ENCODE measurements at regions not wholly inside any gene's neighbourhood (a gene's known extent, or its start where the extent isn't known, plus 50 kb on each side); places are given as distances from the start of the nearest gene placed in this dataset.

- Histone ChIP-seq H3K4me3 (no peak overlapping the region), H3K4me1 (ENCODE audit: insufficient read depth) (peaks cover 17% of the 10 kb centered on the region; the same call in 1 of the 2 replicates), H3K9me2 (ENCODE audit: insufficient read depth) (peaks cover 6% of the 10 kb centered on the region; the same call in 1 of the 2 replicates), H3K79me2 (replicated peaks; ENCODE audit: insufficient read depth) (no peaks in the 10 kb centered on the region), H3K36me3 (ENCODE audit: insufficient read depth) (no peaks in the 10 kb centered on the region), H4K20me1 (replicated peaks; ENCODE audit: insufficient read depth) (no peaks in the 10 kb centered on the region), H3K27me3 (ENCODE audit: insufficient read depth) (no peaks in the 10 kb centered on the region), H2AFZ (no peak overlapping the region), H3K4me2 (no peak overlapping the region), H3K27ac (ENCODE audit: low read depth) (no peak overlapping the region), H3F3A (replicated peaks; ENCODE audit: low read depth) (no peaks in the 10 kb centered on the region)
- Mint-ChIP-seq H3K4me3 (no peak overlapping the region), H3K9me3 (no peaks in the 10 kb centered on the region), H3K36me3 (ENCODE audit: low read depth) (no peaks in the 10 kb centered on the region), H3K27me3 (ENCODE audit: insufficient read depth, low read depth, poor library complexity) (no peaks in the 10 kb centered on the region), H3K4me1 (peaks cover 9% of the 10 kb centered on the region), H3K27ac (no peak overlapping the region)
- DNase-seq (ENCODE audit: low spot score), result peak; percentile 51
- peak; percentile 74 for ATAC-seq
- no peak for TF ChIP-seq JUNB (IDR thresholded peaks at IDR 0.05; ENCODE audit: unreplicated experiment)
- TF ChIP-seq, protein P1, sequence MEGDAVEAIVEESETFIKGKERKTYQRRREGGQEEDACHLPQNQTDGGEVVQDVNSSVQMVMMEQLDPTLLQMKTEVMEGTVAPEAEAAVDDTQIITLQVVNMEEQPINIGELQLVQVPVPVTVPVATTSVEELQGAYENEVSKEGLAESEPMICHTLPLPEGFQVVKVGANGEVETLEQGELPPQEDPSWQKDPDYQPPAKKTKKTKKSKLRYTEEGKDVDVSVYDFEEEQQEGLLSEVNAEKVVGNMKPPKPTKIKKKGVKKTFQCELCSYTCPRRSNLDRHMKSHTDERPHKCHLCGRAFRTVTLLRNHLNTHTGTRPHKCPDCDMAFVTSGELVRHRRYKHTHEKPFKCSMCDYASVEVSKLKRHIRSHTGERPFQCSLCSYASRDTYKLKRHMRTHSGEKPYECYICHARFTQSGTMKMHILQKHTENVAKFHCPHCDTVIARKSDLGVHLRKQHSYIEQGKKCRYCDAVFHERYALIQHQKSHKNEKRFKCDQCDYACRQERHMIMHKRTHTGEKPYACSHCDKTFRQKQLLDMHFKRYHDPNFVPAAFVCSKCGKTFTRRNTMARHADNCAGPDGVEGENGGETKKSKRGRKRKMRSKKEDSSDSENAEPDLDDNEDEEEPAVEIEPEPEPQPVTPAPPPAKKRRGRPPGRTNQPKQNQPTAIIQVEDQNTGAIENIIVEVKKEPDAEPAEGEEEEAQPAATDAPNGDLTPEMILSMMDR (conservative IDR thresholded peaks at IDR 0.05; ENCODE audit: low read depth in 2 of 2), result peak; percentile 20 to 37
Measured at GRCh38 chr2:52264488-52264887, 1232.6 kb upstream of the NRXN1 start.

GRCh38 chr2:52260904-52261303, 1229.0 kb upstream of the NRXN1 start:
- Mint-ChIP-seq H3K4me1 (peaks cover 12% of the 10 kb centered on the region), H3K27ac (peak overlapping the region; percentile 59; the same call in 1 of the 2 replicates), H3K4me3 (no peak overlapping the region), H3K36me3 (ENCODE audit: low read depth) (peaks cover 7% of the 10 kb centered on the region), H3K9me3 (peaks cover 7% of the 10 kb centered on the region), H3K27me3 (ENCODE audit: insufficient read depth, low read depth, poor library complexity) (no peaks in the 10 kb centered on the region)
- Histone ChIP-seq H3K9me2 (ENCODE audit: insufficient read depth) (no peaks in the 10 kb centered on the region), H3K79me2 (replicated peaks; ENCODE audit: insufficient read depth) (no peaks in the 10 kb centered on the region), H3F3A (replicated peaks; ENCODE audit: low read depth) (no peaks in the 10 kb centered on the region), H3K4me1 (ENCODE audit: insufficient read depth) (peaks cover 24% of the 10 kb centered on the region; the same call in 1 of the 2 replicates), H3K27me3 (ENCODE audit: insufficient read depth) (no peaks in the 10 kb centered on the region), H3K36me3 (ENCODE audit: insufficient read depth) (no peaks in the 10 kb centered on the region), H3K27ac (ENCODE audit: low read depth) (peak overlapping the region; percentile 53), H2AFZ (peak overlapping the region; percentile 45; the same call in 1 of the 2 replicates), H3K4me3 (peak overlapping the region; percentile 27), H4K20me1 (replicated peaks; ENCODE audit: insufficient read depth) (no peaks in the 10 kb centered on the region), H3K4me2 (peak overlapping the region; percentile 52)
- ATAC-seq, result no peak
- no peak for DNase-seq (ENCODE audit: low spot score)
- TF ChIP-seq JUNB (IDR thresholded peaks at IDR 0.05; ENCODE audit: unreplicated experiment) (no peak), STAT1 (IDR thresholded peaks at IDR 0.05; ENCODE audit: unreplicated experiment) (no peak), EZH2phosphoT487 (IDR thresholded peaks at IDR 0.05; ENCODE audit: unreplicated experiment) (no peak), ZNF114 (CRISPR knock-in tag; IDR thresholded peaks at IDR 0.05) (no peak), NANOG (IDR thresholded peaks at IDR 0.05; ENCODE audit: borderline replicate concordance) (no peak), REST (IDR thresholded peaks at IDR 0.05; ENCODE audit: unreplicated experiment) (no peak)
- TF ChIP-seq, protein P1 (conservative IDR thresholded peaks at IDR 0.05; ENCODE audit: low read depth in 2 of 2), result no peak
- TF ChIP-seq, protein P2, sequence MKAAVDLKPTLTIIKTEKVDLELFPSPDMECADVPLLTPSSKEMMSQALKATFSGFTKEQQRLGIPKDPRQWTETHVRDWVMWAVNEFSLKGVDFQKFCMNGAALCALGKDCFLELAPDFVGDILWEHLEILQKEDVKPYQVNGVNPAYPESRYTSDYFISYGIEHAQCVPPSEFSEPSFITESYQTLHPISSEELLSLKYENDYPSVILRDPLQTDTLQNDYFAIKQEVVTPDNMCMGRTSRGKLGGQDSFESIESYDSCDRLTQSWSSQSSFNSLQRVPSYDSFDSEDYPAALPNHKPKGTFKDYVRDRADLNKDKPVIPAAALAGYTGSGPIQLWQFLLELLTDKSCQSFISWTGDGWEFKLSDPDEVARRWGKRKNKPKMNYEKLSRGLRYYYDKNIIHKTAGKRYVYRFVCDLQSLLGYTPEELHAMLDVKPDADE (IDR thresholded peaks at IDR 0.05), result no peak

Data from GM23338 (cell line).